MM.1S (cell line): ENCODE measurements at regions not wholly inside any gene's neighbourhood (a gene's known extent, or its start where the extent isn't known, plus 50 kb on each side); places are given as distances from the start of the nearest gene placed in this dataset.

Source experiments
- EZH2 ChIP-seq: fragments of 300-600 bp; sonication (generic); optimal IDR thresholded peaks from 2 replicates; pipeline ENCODE3; 2017; ENCODE audit warnings: low read depth, mild to moderate bottlenecking, antibody characterized with exemption, low read length, mixed read lengths
- EZH2phosphoT487 ChIP-seq: fragments of 300-600 bp; sonication (generic); IDR thresholded peaks from 2 replicates; pipeline ENCODE4 v1.6.1; 2018; ENCODE audit warnings: antibody characterized with exemption, low read length
- TF ChIP-seq, protein P1 (sequence below): fragments of 300-600 bp; sonication (generic); IDR thresholded peaks from 2 replicates; pipeline ENCODE4 v1.5.1; 2016; ENCODE audit warnings: antibody characterized with exemption, low read length, mixed read lengths

DNA sequence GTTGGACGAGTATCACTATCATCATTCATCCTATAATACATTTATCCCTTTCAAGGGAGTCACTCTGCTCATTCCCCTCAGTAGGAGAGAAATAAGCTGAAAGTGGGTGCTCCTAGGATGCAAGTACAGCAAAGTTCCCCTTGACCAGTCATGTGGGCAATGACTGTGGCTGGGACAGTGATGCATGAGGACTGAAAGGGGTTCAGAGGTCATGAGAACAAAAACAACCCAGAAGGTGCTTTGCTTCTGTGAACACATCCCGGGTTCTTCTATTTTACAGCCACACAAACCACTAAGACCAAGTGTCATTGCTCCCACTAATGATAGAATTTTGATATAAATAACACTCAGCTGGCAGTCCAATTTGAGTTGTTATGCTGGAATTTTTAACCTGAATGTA lies 177.8 kb upstream of the ADCY2 start:
- TF ChIP-seq, protein P1, sequence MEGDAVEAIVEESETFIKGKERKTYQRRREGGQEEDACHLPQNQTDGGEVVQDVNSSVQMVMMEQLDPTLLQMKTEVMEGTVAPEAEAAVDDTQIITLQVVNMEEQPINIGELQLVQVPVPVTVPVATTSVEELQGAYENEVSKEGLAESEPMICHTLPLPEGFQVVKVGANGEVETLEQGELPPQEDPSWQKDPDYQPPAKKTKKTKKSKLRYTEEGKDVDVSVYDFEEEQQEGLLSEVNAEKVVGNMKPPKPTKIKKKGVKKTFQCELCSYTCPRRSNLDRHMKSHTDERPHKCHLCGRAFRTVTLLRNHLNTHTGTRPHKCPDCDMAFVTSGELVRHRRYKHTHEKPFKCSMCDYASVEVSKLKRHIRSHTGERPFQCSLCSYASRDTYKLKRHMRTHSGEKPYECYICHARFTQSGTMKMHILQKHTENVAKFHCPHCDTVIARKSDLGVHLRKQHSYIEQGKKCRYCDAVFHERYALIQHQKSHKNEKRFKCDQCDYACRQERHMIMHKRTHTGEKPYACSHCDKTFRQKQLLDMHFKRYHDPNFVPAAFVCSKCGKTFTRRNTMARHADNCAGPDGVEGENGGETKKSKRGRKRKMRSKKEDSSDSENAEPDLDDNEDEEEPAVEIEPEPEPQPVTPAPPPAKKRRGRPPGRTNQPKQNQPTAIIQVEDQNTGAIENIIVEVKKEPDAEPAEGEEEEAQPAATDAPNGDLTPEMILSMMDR = no peak
- TF ChIP-seq EZH2phosphoT487 (no peak), EZH2 (no peak)
